ENCODE measurements at regions not wholly inside any gene's neighbourhood (a gene's known extent, or its start where the extent isn't known, plus 50 kb on each side); places are given as distances from the start of the nearest gene placed in this dataset.

DNA sequence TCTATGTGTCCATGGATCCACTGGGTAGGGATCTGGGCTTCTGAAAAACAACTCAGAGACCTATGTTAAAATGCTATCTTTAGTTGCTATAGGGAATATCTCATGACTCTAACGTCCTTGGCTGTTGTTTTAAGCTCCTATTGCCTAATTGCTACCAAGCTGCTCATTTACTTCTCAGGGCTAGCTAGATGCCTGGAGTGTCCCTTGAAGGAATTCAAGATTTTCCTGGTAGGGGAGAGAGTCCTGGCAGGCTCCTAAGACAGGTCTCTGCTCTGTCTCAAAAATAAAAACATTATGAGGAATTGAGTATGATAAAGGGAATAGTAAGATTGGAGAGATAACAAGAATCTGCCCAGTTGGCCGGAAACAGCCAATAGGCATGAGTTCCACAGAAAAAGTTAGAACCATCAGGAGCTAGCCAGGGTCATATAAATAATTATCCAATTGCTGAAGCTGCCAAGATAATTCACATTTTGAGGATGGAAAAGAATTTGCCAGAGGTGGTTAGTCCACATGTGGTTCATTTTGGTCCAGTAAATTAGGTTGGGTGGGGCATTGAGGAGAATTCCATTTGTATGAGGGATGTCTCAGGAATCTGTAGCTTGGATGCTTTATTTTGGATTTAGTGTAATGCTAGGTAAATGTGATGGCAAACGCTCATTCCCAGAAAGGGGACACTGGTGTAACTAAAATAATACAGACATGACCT, 362.7 kb upstream of the VSTM2A start:
- H3K4me2 ChIP-seq (ENCODE audit: control insufficient read depth, insufficient read depth): no peak overlapping the region
- FAIRE-seq (no peak), DNase-seq (ENCODE audit: low read depth, low spot score) (no peak), ATAC-seq (no peak)
- CTCF ChIA-PET: no interaction called here
- RAD21 ChIA-PET (ENCODE audit: unreplicated experiment): no interaction called here
- POLR2A ChIA-PET: no interaction called here
- H3K4me3 ChIP-seq: no peak overlapping the region
- SMC1A ChIA-PET (ENCODE audit: uncharacterized antibody, unreplicated experiment): no interaction called here
- H4K20me1 ChIP-seq (ENCODE audit: control insufficient read depth, insufficient read depth): no peaks in the 10 kb centered on the region
- H3K27me3 ChIP-seq (replicated peaks in 1 of 2; ENCODE audit: control insufficient read depth in 2 of 2, insufficient read depth in 2 of 2, low read length in 1 of 2): no peaks in the 10 kb centered on the region
- no TSS peak for BruUV-seq (replicated peaks)
- in situ Hi-C loops (cut with MboI): no loop called here
- H3K4me1 ChIP-seq (ENCODE audit: control insufficient read depth, insufficient read depth, low read length): no peaks in the 10 kb centered on the region
- H2AFZ ChIP-seq (ENCODE audit: control insufficient read depth, low read depth, low read length): no peak overlapping the region
- no peak overlapping the region for H3K27ac ChIP-seq (ENCODE audit: control insufficient read depth, insufficient read depth)
- H3K36me3 ChIP-seq (ENCODE audit: control insufficient read depth in 2 of 2, insufficient read depth in 2 of 2, low read length in 1 of 2): no peaks in the 10 kb centered on the region
- TF ChIP-seq, protein P1, sequence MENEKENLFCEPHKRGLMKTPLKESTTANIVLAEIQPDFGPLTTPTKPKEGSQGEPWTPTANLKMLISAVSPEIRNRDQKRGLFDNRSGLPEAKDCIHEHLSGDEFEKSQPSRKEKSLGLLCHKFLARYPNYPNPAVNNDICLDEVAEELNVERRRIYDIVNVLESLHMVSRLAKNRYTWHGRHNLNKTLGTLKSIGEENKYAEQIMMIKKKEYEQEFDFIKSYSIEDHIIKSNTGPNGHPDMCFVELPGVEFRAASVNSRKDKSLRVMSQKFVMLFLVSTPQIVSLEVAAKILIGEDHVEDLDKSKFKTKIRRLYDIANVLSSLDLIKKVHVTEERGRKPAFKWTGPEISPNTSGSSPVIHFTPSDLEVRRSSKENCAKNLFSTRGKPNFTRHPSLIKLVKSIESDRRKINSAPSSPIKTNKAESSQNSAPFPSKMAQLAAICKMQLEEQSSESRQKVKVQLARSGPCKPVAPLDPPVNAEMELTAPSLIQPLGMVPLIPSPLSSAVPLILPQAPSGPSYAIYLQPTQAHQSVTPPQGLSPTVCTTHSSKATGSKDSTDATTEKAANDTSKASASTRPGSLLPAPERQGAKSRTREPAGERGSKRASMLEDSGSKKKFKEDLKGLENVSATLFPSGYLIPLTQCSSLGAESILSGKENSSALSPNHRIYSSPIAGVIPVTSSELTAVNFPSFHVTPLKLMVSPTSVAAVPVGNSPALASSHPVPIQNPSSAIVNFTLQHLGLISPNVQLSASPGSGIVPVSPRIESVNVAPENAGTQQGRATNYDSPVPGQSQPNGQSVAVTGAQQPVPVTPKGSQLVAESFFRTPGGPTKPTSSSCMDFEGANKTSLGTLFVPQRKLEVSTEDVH (IDR thresholded peaks at IDR 0.05; ENCODE audit: low read depth, partially characterized antibody): no peak
- WGBS (ENCODE audit: insufficient coverage, insufficient replicate concordance, low lambda C conversion rate, missing lambda C conversion rate): 14% methylated on average over 3 of the region's 3 CpGs
- no peak overlapping the region for H3K9ac ChIP-seq (ENCODE audit: control insufficient read depth, insufficient read depth, low read length)
- intact Hi-C loops (cut with micrococcal nuclease; ENCODE audit: unreplicated experiment): no loop called here
- H3K79me2 ChIP-seq (ENCODE audit: control insufficient read depth, insufficient read depth, low read length): no peaks in the 10 kb centered on the region
- H3K9me3 ChIP-seq (replicated peaks; ENCODE audit: control insufficient read depth, insufficient read depth, low read length): no peaks in the 10 kb centered on the region

DNA sequence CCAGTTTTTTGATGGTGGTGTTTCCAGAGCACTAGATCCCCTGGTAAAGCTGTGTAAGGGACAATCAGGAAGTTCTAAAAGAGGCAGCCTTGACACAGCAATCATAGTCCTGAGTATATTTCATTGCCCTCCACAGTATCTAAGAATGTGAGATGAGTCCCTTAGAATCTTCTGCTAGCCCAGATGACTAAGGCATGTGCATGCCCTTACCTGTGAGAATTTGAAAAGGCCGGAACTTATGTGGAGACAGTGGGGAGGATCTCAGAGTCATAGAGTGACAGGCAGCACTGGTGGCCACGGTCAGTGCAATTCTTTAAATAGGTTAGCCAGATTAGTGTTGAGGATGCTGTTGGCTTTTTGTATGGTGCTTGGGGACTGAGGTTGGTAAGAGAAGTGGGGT, 361.4 kb upstream of the VSTM2A start:
- H3K4me3 ChIP-seq: no peak overlapping the region
- ChIA-PET CTCF (no interaction called here), SMC1A (ENCODE audit: uncharacterized antibody, unreplicated experiment) (no interaction called here), POLR2A (no interaction called here), RAD21 (ENCODE audit: unreplicated experiment) (no interaction called here)
- in situ Hi-C loops (cut with MboI) (no loop called here), intact Hi-C loops (cut with micrococcal nuclease; ENCODE audit: unreplicated experiment) (no loop called here)
- no TSS peak for BruUV-seq (replicated peaks)
- no peak overlapping the region for H3K27ac ChIP-seq (ENCODE audit: control insufficient read depth, insufficient read depth)
- no peaks in the 10 kb centered on the region for H3K36me3 ChIP-seq (ENCODE audit: control insufficient read depth in 2 of 2, insufficient read depth in 2 of 2, low read length in 1 of 2)
- no peak overlapping the region for H3K9ac ChIP-seq (ENCODE audit: control insufficient read depth, insufficient read depth, low read length)
- no peaks in the 10 kb centered on the region for H3K4me1 ChIP-seq (ENCODE audit: control insufficient read depth, insufficient read depth, low read length)
- 23% methylated on average over 2 of the region's 2 CpGs for WGBS (ENCODE audit: insufficient coverage, insufficient replicate concordance, low lambda C conversion rate, missing lambda C conversion rate)
- DNase-seq (ENCODE audit: low read depth, low spot score) (no peak), ATAC-seq (no peak), FAIRE-seq (no peak)
- H3K4me2 ChIP-seq (ENCODE audit: control insufficient read depth, insufficient read depth): no peak overlapping the region
- H4K20me1 ChIP-seq (ENCODE audit: control insufficient read depth, insufficient read depth): no peaks in the 10 kb centered on the region
- no peaks in the 10 kb centered on the region for H3K9me3 ChIP-seq (replicated peaks; ENCODE audit: control insufficient read depth, insufficient read depth, low read length)
- no peaks in the 10 kb centered on the region for H3K79me2 ChIP-seq (ENCODE audit: control insufficient read depth, insufficient read depth, low read length)
- no peak overlapping the region for H2AFZ ChIP-seq (ENCODE audit: control insufficient read depth, low read depth, low read length)
- TF ChIP-seq KLF5 (IDR thresholded peaks at IDR 0.05; ENCODE audit: partially characterized antibody) (no peak), TAF1 (IDR thresholded peaks at IDR 0.05; ENCODE audit: borderline replicate concordance, low read depth, low read length) (no peak), MEF2A (IDR thresholded peaks at IDR 0.05; ENCODE audit: insufficient read depth, low read depth, low read length) (no peak), CBX5 (IDR thresholded peaks at IDR 0.05; ENCODE audit: low read depth) (no peak), EP300 (IDR thresholded peaks at IDR 0.05; ENCODE audit: borderline replicate concordance in 1 of 2, control insufficient read depth in 1 of 2, low read depth in 2 of 2, low read length in 2 of 2) (no peak), RB1 (IDR thresholded peaks at IDR 0.05; ENCODE audit: borderline replicate concordance) (no peak), PAX8 (IDR thresholded peaks at IDR 0.05) (no peak), YY1 (IDR thresholded peaks at IDR 0.05; ENCODE audit: low read depth, low read length) (no peak), RUNX3 (IDR thresholded peaks at IDR 0.05; ENCODE audit: low read length) (no peak), GATAD2B (conservative IDR thresholded peaks at IDR 0.05; ENCODE audit: low read depth) (no peak), TCF3 (IDR thresholded peaks at IDR 0.05; ENCODE audit: borderline replicate concordance, insufficient read depth, low read depth, low read length) (no peak), YBX1 (IDR thresholded peaks at IDR 0.05) (no peak)
- TF ChIP-seq, protein P2, sequence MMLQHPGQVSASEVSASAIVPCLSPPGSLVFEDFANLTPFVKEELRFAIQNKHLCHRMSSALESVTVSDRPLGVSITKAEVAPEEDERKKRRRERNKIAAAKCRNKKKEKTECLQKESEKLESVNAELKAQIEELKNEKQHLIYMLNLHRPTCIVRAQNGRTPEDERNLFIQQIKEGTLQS (IDR thresholded peaks at IDR 0.05; ENCODE audit: borderline replicate concordance, extremely low read depth, low read depth, low read length): no peak
- no peaks in the 10 kb centered on the region for H3K27me3 ChIP-seq (replicated peaks in 1 of 2; ENCODE audit: control insufficient read depth in 2 of 2, insufficient read depth in 2 of 2, low read length in 1 of 2)

Measured in GM12878 (cell line).